Cardiac septum (tissue), 1 donor: ENCODE measurements at regions not wholly inside any gene's neighbourhood (a gene's known extent, or its start where the extent isn't known, plus 50 kb on each side); places are given as distances from the start of the nearest gene placed in this dataset.
A peak's percentile ranks its signal among the peaks of the same experiment; 100 is the strongest.

Source experiments
- DNase-seq: peaks from one replicate; pipeline ENCODE4 v3.0.0-alpha.2; 2020; ENCODE audit warnings: low spot score
- intact Hi-C: fragments of 100-400 bp; cut with DNase I; formaldehyde crosslinking; loops from one replicate; pipeline ENCODE4 v1.14.0; 2022
- donor health status: DM: no; HTN: no; CAD: no.

- intact Hi-C loops = no loop called here
- DNase-seq = no peak
Observed at GRCh38 chr3:194274424-194275085, 76.6 kb downstream of the CPN2 start.

GRCh38 chr3:194275291-194275690 is 75.8 kb downstream of the CPN2 start:
- DNase-seq = peak; percentile 50
- intact Hi-C loops = no loop called here

GRCh38 chr3:194275721-194276120 is 75.4 kb downstream of the CPN2 start:
- intact Hi-C loops = loop anchor here (2.0 kb wide), 1 partner anchor 39 kb away; no protein-coding TSS in a partner anchor
- DNase-seq = no peak

GRCh38 chr3:194276768-194277103 is 74.4 kb downstream of the CPN2 start:
- DNase-seq = no peak

GRCh38 chr3:194277104-194277785 is 73.9 kb downstream of the CPN2 start:
- intact Hi-C loops = loop anchor here (2.0 kb wide), 1 partner anchor 38 kb away; no protein-coding TSS in a partner anchor
- peak; percentile 76 for DNase-seq

More at GRCh38 chr3:194276768-194277103, 74.4 kb downstream of the CPN2 start:
- intact Hi-C loops = loop anchor here (2.0 kb wide), 1 partner anchor 38 kb away; no protein-coding TSS in a partner anchor

GRCh38 chr3:194277786-194278130 is 73.4 kb downstream of the CPN2 start:
- intact Hi-C loops = loop anchor here (2.0 kb wide), 1 partner anchor 37 kb away; no protein-coding TSS in a partner anchor
- DNase-seq = peak; percentile 68

GRCh38 chr3:194278186-194278845 is 72.8 kb downstream of the CPN2 start:
- intact Hi-C loops = no loop called here
- DNase-seq = no peak

- DNase-seq = peak; percentile 76
- intact Hi-C loops = no loop called here
Observed at GRCh38 chr3:194279101-194279500, 72.0 kb downstream of the CPN2 start.

GRCh38 chr3:194279701-194280360 is 71.3 kb downstream of the CPN2 start:
- intact Hi-C loops = loop anchor here (2.0 kb wide), 1 partner anchor 25 kb away; no protein-coding TSS in a partner anchor

GRCh38 chr3:194280777-194281176 is 70.4 kb downstream of the CPN2 start:
- intact Hi-C loops = loop anchor here (2.0 kb wide), 1 partner anchor 24 kb away; no protein-coding TSS in a partner anchor
- peak; percentile 54 for DNase-seq

More at GRCh38 chr3:194279701-194280360, 71.3 kb downstream of the CPN2 start:
- peak; percentile 46 for DNase-seq

- intact Hi-C loops = loop anchor here (2.0 kb wide), 1 partner anchor 23 kb away; no protein-coding TSS in a partner anchor
- peak; percentile 43 for DNase-seq
Observed at GRCh38 chr3:194281306-194281705, 69.8 kb downstream of the CPN2 start.

GRCh38 chr3:194281766-194282165 is 69.4 kb downstream of the CPN2 start:
- intact Hi-C loops = loop anchor here (2.0 kb wide), 1 partner anchor 23 kb away; no protein-coding TSS in a partner anchor
- peak; percentile 51 for DNase-seq

- DNase-seq = peak; percentile 74
- intact Hi-C loops = no loop called here
Observed at GRCh38 chr3:194282436-194283122, 68.5 kb downstream of the CPN2 start.

- intact Hi-C loops = no loop called here
- peak; percentile 58 for DNase-seq
Observed at GRCh38 chr3:194283221-194284006, 67.7 kb downstream of the CPN2 start.

GRCh38 chr3:194284351-194284750 is 66.8 kb downstream of the CPN2 start:
- peak; percentile 17 for DNase-seq
- intact Hi-C loops = no loop called here

- peak; percentile 15 for DNase-seq
- intact Hi-C loops = no loop called here
Observed at GRCh38 chr3:194285024-194285849, 65.9 kb downstream of the CPN2 start.

GRCh38 chr3:194285850-194286197 is 65.3 kb downstream of the CPN2 start:
- DNase-seq = no peak
- intact Hi-C loops = no loop called here
